ENCODE measurements at regions not wholly inside any gene's neighbourhood (a gene's known extent, or its start where the extent isn't known, plus 50 kb on each side); places are given as distances from the start of the nearest gene placed in this dataset.

DNA sequence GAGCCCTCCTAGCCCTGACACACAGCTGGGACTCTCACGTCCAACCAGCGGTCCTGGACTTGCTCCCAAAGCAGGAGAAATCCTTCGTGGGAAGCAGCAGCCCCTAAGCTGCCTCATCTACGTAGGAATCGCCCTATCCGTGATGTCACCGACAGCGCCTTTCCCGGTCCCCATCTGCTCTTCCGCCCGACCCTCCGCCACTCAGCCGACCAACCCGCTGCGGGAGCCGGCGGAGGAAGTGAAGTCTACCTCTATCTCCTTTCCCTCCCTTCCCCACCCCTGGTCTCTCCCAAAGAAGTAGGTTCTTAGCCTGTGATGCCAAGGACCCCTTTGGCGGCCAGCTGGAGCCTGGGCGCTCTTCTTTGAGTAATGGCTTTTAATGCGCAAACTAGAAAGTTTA is 272.1 kb downstream of the FAM72C start:
- H3K4me3 ChIP-seq (ENCODE audit: low read depth, low read length): no peak overlapping the region
- TF ChIP-seq CTCF (IDR thresholded peaks at IDR 0.05; ENCODE audit: borderline replicate concordance, insufficient read depth, low read depth, low read length): no peak

- no peak overlapping the region for H3K4me3 ChIP-seq (ENCODE audit: low read depth, low read length)
- no peak for TF ChIP-seq CTCF (IDR thresholded peaks at IDR 0.05; ENCODE audit: borderline replicate concordance, insufficient read depth, low read depth, low read length)
These were observed 272.7 kb downstream of the FAM72C start for GRCh38 chr1:143699115-143699514.

DNA sequence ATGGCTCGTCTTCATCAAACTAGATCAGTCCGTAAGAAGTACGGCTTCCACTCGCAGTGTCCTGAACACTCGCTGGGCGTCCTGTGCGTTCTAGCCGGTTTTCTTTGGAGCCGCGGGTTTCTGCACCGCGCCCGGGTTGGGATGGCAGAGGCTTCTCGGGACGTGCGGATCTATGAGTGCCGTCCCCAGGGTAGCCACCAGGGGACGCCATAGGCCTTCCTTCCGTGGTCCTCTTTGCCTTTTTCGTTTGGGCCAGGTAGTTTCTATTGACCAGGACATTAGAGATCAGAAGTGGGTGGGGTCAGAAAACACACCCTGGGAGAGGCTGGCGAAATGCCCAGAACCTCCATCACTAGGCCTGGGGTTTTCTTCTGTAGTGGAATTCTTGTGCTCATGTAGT is 273.8 kb downstream of the FAM72C start:
- no peak overlapping the region for H3K4me3 ChIP-seq (ENCODE audit: low read depth, low read length)
- peak; percentile 64 for TF ChIP-seq CTCF (IDR thresholded peaks at IDR 0.05; ENCODE audit: borderline replicate concordance, insufficient read depth, low read depth, low read length)

- no peak overlapping the region for H3K4me3 ChIP-seq (ENCODE audit: low read depth, low read length)
- TF ChIP-seq CTCF (IDR thresholded peaks at IDR 0.05; ENCODE audit: borderline replicate concordance, insufficient read depth, low read depth, low read length): no peak
These were observed 277.7 kb downstream of the FAM72C start for GRCh38 chr1:143694085-143694484.

GRCh38 chr1:143691971-143692529 is 279.7 kb downstream of the FAM72C start:
- H3K4me3 ChIP-seq (ENCODE audit: low read depth, low read length): no peak overlapping the region
- no peak for TF ChIP-seq CTCF (IDR thresholded peaks at IDR 0.05; ENCODE audit: borderline replicate concordance, insufficient read depth, low read depth, low read length)

- H3K4me3 ChIP-seq (ENCODE audit: low read depth, low read length): no peak overlapping the region
- no peak for TF ChIP-seq CTCF (IDR thresholded peaks at IDR 0.05; ENCODE audit: borderline replicate concordance, insufficient read depth, low read depth, low read length)
These were observed 280.3 kb downstream of the FAM72C start for GRCh38 chr1:143691400-143691891.

- no peak overlapping the region for H3K4me3 ChIP-seq (ENCODE audit: low read depth, low read length)
- no peak for TF ChIP-seq CTCF (IDR thresholded peaks at IDR 0.05; ENCODE audit: borderline replicate concordance, insufficient read depth, low read depth, low read length)
These were observed 282.0 kb downstream of the FAM72C start for GRCh38 chr1:143689781-143690180.

All from GM12875 (cell line).